IMR-90 (cell line): ENCODE measurements at regions not wholly inside any gene's neighbourhood (a gene's known extent, or its start where the extent isn't known, plus 50 kb on each side); places are given as distances from the start of the nearest gene placed in this dataset.

Source experiments
- ATAC-seq: fragments of 200-7000 bp; cut with Tn5 transposase; 2 replicates; pipeline ENCODE4 v1.9.1; 2020; ENCODE audit warnings: low read depth, mild to moderate bottlenecking, moderate library complexity
- BruUV-seq: library from RNA; stranded (reverse); fragments of 400-500 nt; replicated peaks from 2 replicates; lab custom pipeline; 2021; lab: Mats Ljungman, UMichigan
- CTCF ChIA-PET: fragments of 300-600 bp; formaldehyde crosslinking; extraction: SDS; loops from one replicate; lab custom pipeline; 2021; ENCODE audit warnings: antibody characterized with exemption; lab: Yijun Ruan, JAX
- POLR2A ChIA-PET: fragments of 300-600 bp; sonication (Branson Sonifier 250); formaldehyde crosslinking; loops from one replicate; lab custom pipeline; 2022; ENCODE audit warnings: antibody characterized with exemption; ENCODE audit not compliant: unreplicated experiment; lab: Charles Lee
- DNase-seq: peaks from one replicate; pipeline ENCODE4 v3.0.0; 2013
- H2AFZ ChIP-seq: replicated peaks from 2 replicates; pipeline ENCODE3; 2013; ENCODE audit warnings: low read length, mild to moderate bottlenecking; ENCODE audit not compliant: poor library complexity
- H2AK5ac ChIP-seq: 2 replicates; pipeline ENCODE4 v1.6.1; 2013; ENCODE audit warnings: low read depth, low read length, inconsistent platforms
- H2AK9ac ChIP-seq: replicated peaks from 2 replicates; pipeline ENCODE3; 2013; ENCODE audit warnings: mild to moderate bottlenecking, low read depth, low read length, moderate library complexity; ENCODE audit not compliant: poor library complexity
- H2BK120ac ChIP-seq: 2 replicates; pipeline ENCODE4 v1.6.1; 2013; ENCODE audit warnings: low read depth, low read length, inconsistent platforms
- H2BK15ac ChIP-seq: 3 replicates; pipeline ENCODE4 v1.6.1; 2013; ENCODE audit warnings: low read depth, low read length, inconsistent platforms
- H2BK20ac ChIP-seq: 2 replicates; pipeline ENCODE4 v1.6.1; 2013; ENCODE audit warnings: low read depth, mild to moderate bottlenecking, inconsistent platforms, low read length, moderate library complexity
- H2BK5ac ChIP-seq: 2 replicates; pipeline ENCODE4 v1.6.1; 2013; ENCODE audit warnings: mild to moderate bottlenecking, low read depth, low read length, inconsistent platforms; ENCODE audit not compliant: poor library complexity, severe bottlenecking
- H3K14ac ChIP-seq: replicated peaks from 2 replicates; pipeline ENCODE4 v1.6.1; 2013; ENCODE audit warnings: low read depth, low read length, inconsistent platforms
- H3K18ac ChIP-seq: 2 replicates; pipeline ENCODE4 v1.6.1; 2013; ENCODE audit warnings: low read depth, low read length, control low read depth
- H3K23ac ChIP-seq: 2 replicates; pipeline ENCODE4 v1.6.1; 2013; ENCODE audit warnings: low read depth, low read length, inconsistent platforms
- H3K27ac ChIP-seq: 2 replicates; pipeline ENCODE4 v1.5.1; 2013; ENCODE audit warnings: mild to moderate bottlenecking, control low read depth, low read length; ENCODE audit not compliant: insufficient read depth
- H3K27me3 ChIP-seq: 2 replicates; pipeline ENCODE4 v1.6.1; 2013; ENCODE audit warnings: low read length; ENCODE audit not compliant: control insufficient read depth, insufficient read depth
- H3K36me3 ChIP-seq: 2 replicates; pipeline ENCODE4 v1.6.1; 2013; ENCODE audit warnings: low read length, mixed read lengths; ENCODE audit not compliant: control insufficient read depth, insufficient read depth
- H3K4ac ChIP-seq: 2 replicates; pipeline ENCODE4 v1.6.1; 2013; ENCODE audit warnings: low read depth, low read length, inconsistent platforms
- H3K4me1 ChIP-seq: 2 replicates; pipeline ENCODE4 v1.6.1; 2013; ENCODE audit warnings: low read length, mixed read lengths; ENCODE audit not compliant: control insufficient read depth, insufficient read depth
- H3K4me2 ChIP-seq: 2 replicates; pipeline ENCODE4 v1.6.1; 2013; ENCODE audit warnings: low read depth, mild to moderate bottlenecking, control low read depth, low read length, moderate library complexity
- H3K4me3 ChIP-seq: 2 replicates; pipeline ENCODE4 v1.5.1; 2013; ENCODE audit warnings: low read depth, mild to moderate bottlenecking, control low read depth, low read length, moderate library complexity; ENCODE audit not compliant: insufficient read depth
- H3K56ac ChIP-seq: 2 replicates; pipeline ENCODE4 v1.6.1; 2013; ENCODE audit warnings: low read length, inconsistent platforms; ENCODE audit not compliant: insufficient read depth; ENCODE audit errors: extremely low read depth
- H3K79me1 ChIP-seq, 2 experiments: 2 replicates each; pipeline ENCODE4 v1.6.1; 2013; ENCODE audit warnings: low read length in 2 of 2, inconsistent platforms in 1 of 2, low read depth in 1 of 2
- H3K9ac ChIP-seq: 2 replicates; pipeline ENCODE4 v1.6.1; 2013; ENCODE audit warnings: low read depth, low read length, control low read depth
- H3K9me1 ChIP-seq: 2 replicates; pipeline ENCODE4 v1.6.1; 2013; ENCODE audit warnings: low read length, inconsistent platforms; ENCODE audit not compliant: insufficient read depth
- H3K9me3 ChIP-seq: 2 replicates; pipeline ENCODE4 v1.6.1; 2013; ENCODE audit warnings: low read length; ENCODE audit not compliant: control insufficient read depth, insufficient read depth
- H4K20me1 ChIP-seq: 2 replicates; pipeline ENCODE4 v1.6.1; 2013; ENCODE audit warnings: low read length, inconsistent platforms; ENCODE audit not compliant: insufficient read depth
- H4K5ac ChIP-seq: 2 replicates; pipeline ENCODE4 v1.6.1; 2013; ENCODE audit warnings: mild to moderate bottlenecking, low read depth, low read length, control low read depth
- H4K8ac ChIP-seq, 2 experiments: 2 replicates each; pipeline ENCODE4 v1.6.1; 2013; ENCODE audit warnings: low read depth in 2 of 2, low read length in 2 of 2, control low read depth in 1 of 2, inconsistent platforms in 1 of 2
- H4K91ac ChIP-seq: 2 replicates; pipeline ENCODE4 v1.6.1; 2013; ENCODE audit warnings: low read depth, low read length, inconsistent platforms; ENCODE audit not compliant: insufficient read depth
- BHLHE40 ChIP-seq: fragments of 150-350 bp; IDR thresholded peaks from 2 replicates; pipeline ENCODE4 v1.6.1; 2016; ENCODE audit warnings: mild to moderate bottlenecking, low read depth, low read length
- CEBPB ChIP-seq: IDR thresholded peaks from 2 replicates; pipeline ENCODE4 v1.6.1; 2012; ENCODE audit warnings: low read depth, low read length, improper control_type of control experiment
- CHD1 ChIP-seq: IDR thresholded peaks from 2 replicates; pipeline ENCODE4 v1.6.1; 2012; ENCODE audit warnings: low read depth, low read length, improper control_type of control experiment
- CTCF ChIP-seq: conservative IDR thresholded peaks from 2 replicates; pipeline ENCODE4 v1.5.1; 2012; ENCODE audit warnings: mild to moderate bottlenecking, low read depth, low read length, improper control_type of control experiment
- ELK1 ChIP-seq: fragments of 150-350 bp; IDR thresholded peaks from 2 replicates; pipeline ENCODE4 v1.6.1; 2016; ENCODE audit warnings: low read depth, mild to moderate bottlenecking, low read length, moderate library complexity, borderline replicate concordance
- FOS ChIP-seq: fragments of 150-350 bp; IDR thresholded peaks from 2 replicates; pipeline ENCODE4 v1.6.1; 2016; ENCODE audit warnings: low read depth, low read length
- MAFK ChIP-seq: IDR thresholded peaks from 2 replicates; pipeline ENCODE4 v1.6.1; 2012; ENCODE audit warnings: low read depth, low read length, improper control_type of control experiment
- MAZ ChIP-seq: IDR thresholded peaks from 2 replicates; pipeline ENCODE4 v1.6.1; 2012; ENCODE audit warnings: low read depth, mild to moderate bottlenecking, low read length, improper control_type of control experiment, moderate library complexity, borderline replicate concordance
- MXI1 ChIP-seq: IDR thresholded peaks from 2 replicates; pipeline ENCODE4 v1.6.1; 2012; ENCODE audit warnings: low read depth, mild to moderate bottlenecking, low read length, moderate library complexity, borderline replicate concordance
- NFE2L2 ChIP-seq: fragments of 150-350 bp; IDR thresholded peaks from 2 replicates; pipeline ENCODE4 v1.6.1; 2016; ENCODE audit warnings: low read depth, mild to moderate bottlenecking, low read length
- POLR2A ChIP-seq: IDR thresholded peaks from 2 replicates; pipeline ENCODE4 v1.6.1; 2012; ENCODE audit warnings: mild to moderate bottlenecking, low read depth, low read length
- RAD21 ChIP-seq: IDR thresholded peaks from 2 replicates; pipeline ENCODE4 v1.6.1; 2012; ENCODE audit warnings: low read length, improper control_type of control experiment
- RCOR1 ChIP-seq: IDR thresholded peaks from 2 replicates; pipeline ENCODE4 v1.6.1; 2012; ENCODE audit warnings: mild to moderate bottlenecking, low read length, improper control_type of control experiment; ENCODE audit not compliant: insufficient replicate concordance
- RFX5 ChIP-seq: IDR thresholded peaks from 2 replicates; pipeline ENCODE4 v1.8.0; 2012; ENCODE audit warnings: low read depth, mild to moderate bottlenecking, low read length, moderate library complexity
- SMC3 ChIP-seq: fragments of 150-350 bp; IDR thresholded peaks from 2 replicates; pipeline ENCODE4 v1.6.1; 2016; ENCODE audit warnings: low read depth, mild to moderate bottlenecking, antibody characterized with exemption, low read length, moderate library complexity
- USF2 ChIP-seq: fragments of 150-350 bp; IDR thresholded peaks from 2 replicates; pipeline ENCODE4 v1.6.1; 2017; ENCODE audit warnings: mild to moderate bottlenecking, antibody characterized with exemption, low read length, low read depth
- WGBS, 2 experiments: methylation state at CpG; one replicate each; pipeline versions ENCODE4 v1.1.5 to v1.1.7; 2013; ENCODE audit warnings: missing lambda C conversion rate in 2 of 2; ENCODE audit not compliant: insufficient read length in 1 of 2; ENCODE audit errors: extremely low coverage in 2 of 2; 5-methylcytosine and 5-hydroxymethylcytosine counted together
- dilution Hi-C: fragments of 300-500 bp; cut with HindIII; formaldehyde crosslinking; loops from one replicate; pipeline ENCODE4 v1.14.3; 2018; ENCODE audit warnings: low sequenced_read_pairs; ENCODE audit not compliant: unreplicated experiment
- in situ Hi-C: fragments of 300-500 bp; cut with MboI; formaldehyde crosslinking; loops from 3 replicates; pipeline ENCODE4 v1.14.3; 2019; ENCODE audit warnings: low sequenced_read_pairs, inconsistent platforms, mixed read lengths
- intact Hi-C: fragments of 100-400 bp; cut with micrococcal nuclease; formaldehyde crosslinking; loops from 2 replicates; pipeline ENCODE4 v1.10.0; 2022

- Histone ChIP-seq H2AFZ (no peak overlapping the region), H2BK5ac (no peak overlapping the region), H2AK9ac (no peak overlapping the region), H2BK20ac (no peak overlapping the region), H3K9me3 (no peaks in the 10 kb centered on the region), H2BK15ac (no peak overlapping the region), H3K27me3 (no peaks in the 10 kb centered on the region), H3K4ac (peak overlapping the region; percentile 16; the same call in 1 of the 2 replicates), H4K8ac (peak overlapping the region in 1 of 2 experiments; percentile 36; a peak in 1 of 4 replicates), H4K5ac (peak overlapping the region; percentile 6; the same call in 1 of the 2 replicates), H3K9me1 (peaks cover 4% of the 10 kb centered on the region), H2AK5ac (no peak overlapping the region), H3K36me3 (no peaks in the 10 kb centered on the region), H2BK120ac (peak overlapping the region; percentile 45; the same call in 1 of the 2 replicates), H3K4me3 (no peak overlapping the region), H4K91ac (no peak overlapping the region), H3K4me1 (peaks cover 6% of the 10 kb centered on the region), H4K20me1 (no peaks in the 10 kb centered on the region), H3K23ac (no peak overlapping the region), H3K14ac (no peak overlapping the region), H3K18ac (peak overlapping the region; percentile 54; the same call in 1 of the 2 replicates), H3K9ac (no peak overlapping the region), H3K27ac (no peak overlapping the region), H3K79me1 (no peaks in the 10 kb centered on the region), H3K56ac (no peak overlapping the region), H3K4me2 (no peak overlapping the region)
- ATAC-seq, result no peak
- in situ Hi-C loops (no loop called here), intact Hi-C loops (no loop called here), dilution Hi-C loops (no loop called here)
- WGBS, 2 experiments, result 60% methylated on average over 1 of the region's 5 CpGs; no CpG with 5 or more reads in 1 of the 2 experiments
- TF ChIP-seq USF2 (no peak), NFE2L2 (no peak), RFX5 (no peak), MAZ (no peak), RCOR1 (no peak), RAD21 (no peak), BHLHE40 (no peak), MXI1 (no peak), FOS (no peak), CTCF (no peak), CHD1 (no peak), SMC3 (no peak), ELK1 (no peak), MAFK (no peak), CEBPB (no peak), POLR2A (no peak)
- POLR2A ChIA-PET, result interaction anchor here (1.0 kb wide), 1 partner anchor 14 kb away, joined by 4 read pairs; no protein-coding TSS in a partner anchor
- CTCF ChIA-PET, result no interaction called here
- no peak for DNase-seq
- BruUV-seq, result no TSS peak
These were observed 416.5 kb downstream of the BCKDHB start for GRCh38 chr6:80523010-80523409.
